ENCODE measurements at regions not wholly inside any gene's neighbourhood (a gene's known extent, or its start where the extent isn't known, plus 50 kb on each side); places are given as distances from the start of the nearest gene placed in this dataset.

DNA sequence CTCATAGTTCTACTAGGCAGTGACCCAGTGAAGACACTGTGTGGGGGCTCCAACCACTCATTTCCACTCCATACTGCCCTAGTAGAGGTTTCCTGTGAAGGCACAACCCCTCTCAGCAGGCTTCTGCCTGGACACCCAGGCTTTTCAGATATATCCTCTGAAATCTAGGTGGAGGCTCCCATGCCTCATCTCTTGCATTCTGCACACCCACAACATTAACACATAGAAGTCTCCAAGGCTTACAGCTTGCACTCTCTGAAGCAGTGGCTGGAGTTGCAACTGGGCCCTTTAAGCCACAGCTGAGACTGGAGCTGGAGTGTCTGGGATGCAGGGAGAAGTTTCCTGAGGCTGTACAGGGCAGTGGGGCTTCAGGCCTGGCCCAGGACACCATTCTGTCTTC is 347.7 kb upstream of the SPRY2 start (continued):
- TF ChIP-seq, protein P1, sequence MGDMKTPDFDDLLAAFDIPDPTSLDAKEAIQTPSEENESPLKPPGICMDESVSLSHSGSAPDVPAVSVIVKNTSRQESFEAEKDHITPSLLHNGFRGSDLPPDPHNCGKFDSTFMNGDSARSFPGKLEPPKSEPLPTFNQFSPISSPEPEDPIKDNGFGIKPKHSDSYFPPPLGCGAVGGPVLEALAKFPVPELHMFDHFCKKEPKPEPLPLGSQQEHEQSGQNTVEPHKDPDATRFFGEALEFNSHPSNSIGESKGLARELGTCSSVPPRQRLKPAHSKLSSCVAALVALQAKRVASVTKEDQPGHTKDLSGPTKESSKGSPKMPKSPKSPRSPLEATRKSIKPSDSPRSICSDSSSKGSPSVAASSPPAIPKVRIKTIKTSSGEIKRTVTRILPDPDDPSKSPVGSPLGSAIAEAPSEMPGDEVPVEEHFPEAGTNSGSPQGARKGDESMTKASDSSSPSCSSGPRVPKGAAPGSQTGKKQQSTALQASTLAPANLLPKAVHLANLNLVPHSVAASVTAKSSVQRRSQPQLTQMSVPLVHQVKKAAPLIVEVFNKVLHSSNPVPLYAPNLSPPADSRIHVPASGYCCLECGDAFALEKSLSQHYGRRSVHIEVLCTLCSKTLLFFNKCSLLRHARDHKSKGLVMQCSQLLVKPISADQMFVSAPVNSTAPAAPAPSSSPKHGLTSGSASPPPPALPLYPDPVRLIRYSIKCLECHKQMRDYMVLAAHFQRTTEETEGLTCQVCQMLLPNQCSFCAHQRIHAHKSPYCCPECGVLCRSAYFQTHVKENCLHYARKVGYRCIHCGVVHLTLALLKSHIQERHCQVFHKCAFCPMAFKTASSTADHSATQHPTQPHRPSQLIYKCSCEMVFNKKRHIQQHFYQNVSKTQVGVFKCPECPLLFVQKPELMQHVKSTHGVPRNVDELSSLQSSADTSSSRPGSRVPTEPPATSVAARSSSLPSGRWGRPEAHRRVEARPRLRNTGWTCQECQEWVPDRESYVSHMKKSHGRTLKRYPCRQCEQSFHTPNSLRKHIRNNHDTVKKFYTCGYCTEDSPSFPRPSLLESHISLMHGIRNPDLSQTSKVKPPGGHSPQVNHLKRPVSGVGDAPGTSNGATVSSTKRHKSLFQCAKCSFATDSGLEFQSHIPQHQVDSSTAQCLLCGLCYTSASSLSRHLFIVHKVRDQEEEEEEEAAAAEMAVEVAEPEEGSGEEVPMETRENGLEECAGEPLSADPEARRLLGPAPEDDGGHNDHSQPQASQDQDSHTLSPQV (IDR thresholded peaks at IDR 0.05): no peak
- TF ChIP-seq, protein P2, sequence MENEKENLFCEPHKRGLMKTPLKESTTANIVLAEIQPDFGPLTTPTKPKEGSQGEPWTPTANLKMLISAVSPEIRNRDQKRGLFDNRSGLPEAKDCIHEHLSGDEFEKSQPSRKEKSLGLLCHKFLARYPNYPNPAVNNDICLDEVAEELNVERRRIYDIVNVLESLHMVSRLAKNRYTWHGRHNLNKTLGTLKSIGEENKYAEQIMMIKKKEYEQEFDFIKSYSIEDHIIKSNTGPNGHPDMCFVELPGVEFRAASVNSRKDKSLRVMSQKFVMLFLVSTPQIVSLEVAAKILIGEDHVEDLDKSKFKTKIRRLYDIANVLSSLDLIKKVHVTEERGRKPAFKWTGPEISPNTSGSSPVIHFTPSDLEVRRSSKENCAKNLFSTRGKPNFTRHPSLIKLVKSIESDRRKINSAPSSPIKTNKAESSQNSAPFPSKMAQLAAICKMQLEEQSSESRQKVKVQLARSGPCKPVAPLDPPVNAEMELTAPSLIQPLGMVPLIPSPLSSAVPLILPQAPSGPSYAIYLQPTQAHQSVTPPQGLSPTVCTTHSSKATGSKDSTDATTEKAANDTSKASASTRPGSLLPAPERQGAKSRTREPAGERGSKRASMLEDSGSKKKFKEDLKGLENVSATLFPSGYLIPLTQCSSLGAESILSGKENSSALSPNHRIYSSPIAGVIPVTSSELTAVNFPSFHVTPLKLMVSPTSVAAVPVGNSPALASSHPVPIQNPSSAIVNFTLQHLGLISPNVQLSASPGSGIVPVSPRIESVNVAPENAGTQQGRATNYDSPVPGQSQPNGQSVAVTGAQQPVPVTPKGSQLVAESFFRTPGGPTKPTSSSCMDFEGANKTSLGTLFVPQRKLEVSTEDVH (IDR thresholded peaks at IDR 0.05; ENCODE audit: low read depth, partially characterized antibody): no peak

DNA sequence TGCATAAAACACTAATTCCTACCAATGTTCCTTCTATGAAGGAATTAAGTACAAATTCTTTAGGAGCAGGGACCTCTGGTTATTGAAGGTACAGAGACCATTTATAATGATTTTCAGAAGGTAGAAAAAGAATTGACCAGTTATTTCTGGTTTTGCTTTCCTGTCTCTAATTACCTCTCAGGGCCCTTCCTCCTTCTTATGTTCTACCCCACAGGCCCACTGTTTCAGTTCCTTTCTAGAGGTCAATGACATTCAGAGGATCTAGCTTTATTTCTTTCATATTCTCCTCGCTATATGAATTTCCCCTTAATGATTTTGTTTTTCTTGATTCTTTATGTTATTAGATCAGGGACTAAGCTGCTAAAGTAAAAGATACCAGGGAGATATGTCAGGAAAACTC is 345.0 kb upstream of the SPRY2 start:
- BruUV-seq (replicated peaks): no TSS peak
- Histone ChIP-seq H3K79me2 (ENCODE audit: control insufficient read depth, insufficient read depth, low read length) (no peaks in the 10 kb centered on the region), H2AFZ (ENCODE audit: control insufficient read depth, low read depth, low read length) (no peak overlapping the region), H3K9ac (ENCODE audit: control insufficient read depth, insufficient read depth, low read length) (no peak overlapping the region), H3K4me1 (ENCODE audit: control insufficient read depth, insufficient read depth, low read length) (no peaks in the 10 kb centered on the region), H3K9me3 (replicated peaks; ENCODE audit: control insufficient read depth, insufficient read depth, low read length) (no peaks in the 10 kb centered on the region), H3K4me3 (no peak overlapping the region), H3K27ac (ENCODE audit: control insufficient read depth, insufficient read depth) (no peak overlapping the region), H3K36me3 (ENCODE audit: control insufficient read depth in 2 of 2, insufficient read depth in 2 of 2, low read length in 1 of 2) (no peaks in the 10 kb centered on the region), H3K4me2 (ENCODE audit: control insufficient read depth, insufficient read depth) (no peak overlapping the region), H3K27me3 (replicated peaks in 1 of 2; ENCODE audit: control insufficient read depth in 2 of 2, insufficient read depth in 2 of 2, low read length in 1 of 2) (no peaks in the 10 kb centered on the region), H4K20me1 (ENCODE audit: control insufficient read depth, insufficient read depth) (no peaks in the 10 kb centered on the region)
- FAIRE-seq: no peak
- no peak for DNase-seq (ENCODE audit: low read depth, low spot score)
- POLR2A ChIA-PET: interaction anchor here (0.5 kb wide), 1 partner anchor 274 kb away, joined by 4 read pairs; no protein-coding TSS in a partner anchor
- WGBS (ENCODE audit: insufficient coverage, insufficient replicate concordance, low lambda C conversion rate, missing lambda C conversion rate): 5% methylated on average over 1 of the region's 1 CpG
- peak; percentile 81 for ATAC-seq
- intact Hi-C loops (cut with micrococcal nuclease; ENCODE audit: unreplicated experiment) (no loop called here), in situ Hi-C loops (cut with MboI) (no loop called here)
- SMC1A ChIA-PET (ENCODE audit: uncharacterized antibody, unreplicated experiment): interaction anchor here (0.9 to 2.8 kb wide), 9 partner anchors 14 to 326 kb away, joined by 3 to 12 read pairs (median 3); no protein-coding TSS in a partner anchor
- RAD21 ChIA-PET (ENCODE audit: unreplicated experiment): interaction anchor here (1.3 kb wide), 1 partner anchor 141 kb away, joined by 3 read pairs; no protein-coding TSS in a partner anchor
- TF ChIP-seq SPI1 (IDR thresholded peaks at IDR 0.05; ENCODE audit: borderline replicate concordance, insufficient read depth, low read depth, low read length) (peak; percentile 71; the same call in 1 of the 2 replicates), MTA2 (IDR thresholded peaks at IDR 0.05; ENCODE audit: low read depth) (peak; percentile 65), DPF2 (IDR thresholded peaks at IDR 0.05) (0 out of 2 replicates have a peak, but pooled peaks have one; percentile 31), NR2C1 (IDR thresholded peaks at IDR 0.05) (no peak)
- CTCF ChIA-PET: interaction anchor here (0.7 to 2.0 kb wide), 2 partner anchors 24 to 40 kb away, joined by 3 to 6 read pairs; no protein-coding TSS in a partner anchor

All from GM12878 (cell line).